A673 (cell line): ENCODE measurements at regions not wholly inside any gene's neighbourhood (a gene's known extent, or its start where the extent isn't known, plus 50 kb on each side); places are given as distances from the start of the nearest gene placed in this dataset.

Source experiments
- BruUV-seq: library from RNA; stranded (reverse); fragments of 400-500 nt; replicated peaks from 2 replicates; lab custom pipeline; 2021; lab: Mats Ljungman, UMichigan
- CTCF ChIA-PET: fragments of 300-600 bp; sonication (Branson Sonifier 250); formaldehyde crosslinking; loops from one replicate; lab custom pipeline; 2022; ENCODE audit warnings: antibody characterized with exemption; lab: Charles Lee
- POLR2A ChIA-PET: fragments of 300-600 bp; sonication (Branson Sonifier 250); formaldehyde crosslinking; loops from one replicate; lab custom pipeline; 2022; ENCODE audit warnings: antibody characterized with exemption; ENCODE audit not compliant: low non-redundant PET; lab: Charles Lee
- DNase-seq: peaks from one replicate; pipeline ENCODE4 v3.0.0-alpha.2; 2015; ENCODE audit warnings: low spot score
- H3K27ac ChIP-seq: fragments of 200-600 bp; sonication (generic); 2 replicates; pipeline ENCODE4 v1.5.1; 2016; ENCODE audit warnings: mixed run types, low read depth, mild to moderate bottlenecking, mixed read lengths, antibody characterized with exemption, low read length; ENCODE audit not compliant: poor library complexity, severe bottlenecking
- H3K27me3 ChIP-seq: fragments of 200-600 bp; sonication (generic); replicated peaks from 2 replicates; pipeline ENCODE4 v1.6.1; 2017; ENCODE audit warnings: mixed run types, low read depth, mild to moderate bottlenecking, mixed read lengths, antibody characterized with exemption, low read length; ENCODE audit not compliant: insufficient read depth, poor library complexity
- H3K36me3 ChIP-seq: fragments of 200-600 bp; sonication (generic); 2 replicates; pipeline ENCODE4 v1.6.1; 2016; ENCODE audit warnings: mixed run types, mild to moderate bottlenecking, mixed read lengths, antibody characterized with exemption, low read length; ENCODE audit not compliant: insufficient read depth, poor library complexity, severe bottlenecking
- H3K4me1 ChIP-seq: fragments of 200-600 bp; sonication (generic); 2 replicates; pipeline ENCODE4 v1.6.1; 2017; ENCODE audit warnings: mixed run types, mild to moderate bottlenecking, mixed read lengths, antibody characterized with exemption, low read length; ENCODE audit not compliant: insufficient read depth, poor library complexity, severe bottlenecking
- H3K4me3 ChIP-seq: fragments of 200-600 bp; sonication (generic); 2 replicates; pipeline ENCODE4 v1.5.1; 2016; ENCODE audit warnings: low read depth, mixed run types, mild to moderate bottlenecking, mixed read lengths, low read length; ENCODE audit not compliant: poor library complexity, severe bottlenecking
- H3K9me3 ChIP-seq: fragments of 200-600 bp; sonication (generic); 2 replicates; pipeline ENCODE4 v1.6.1; 2016; ENCODE audit warnings: mixed run types, low read depth, mild to moderate bottlenecking, mixed read lengths, antibody characterized with exemption, low read length; ENCODE audit not compliant: poor library complexity, severe bottlenecking
- CTCF ChIP-seq: fragments of 300-800, 200-600 bp; sonication (generic); conservative IDR thresholded peaks from 2 replicates; pipeline ENCODE4 v1.5.1; 2017; ENCODE audit warnings: low read depth, mild to moderate bottlenecking, antibody characterized with exemption, low read length, moderate library complexity, mixed read lengths
- EZH2 ChIP-seq: fragments of 200-600 bp; sonication (generic); IDR thresholded peaks from 2 replicates; pipeline ENCODE4 v1.6.1; 2017; ENCODE audit warnings: borderline replicate concordance, low read depth, mild to moderate bottlenecking, mixed read lengths, antibody characterized with exemption, low read length; ENCODE audit not compliant: poor library complexity, severe bottlenecking
- intact Hi-C: fragments of 100-400 bp; cut with micrococcal nuclease; formaldehyde crosslinking; loops from one replicate; pipeline ENCODE4 v1.10.0; 2022; ENCODE audit not compliant: unreplicated experiment

- intact Hi-C loops = no loop called here
- ChIA-PET POLR2A (no interaction called here), CTCF (no interaction called here)
- no peak for TF ChIP-seq CTCF
- H3K36me3 ChIP-seq = no peaks in the 10 kb centered on the region
- no peak for DNase-seq
- H3K4me3 ChIP-seq = no peak overlapping the region
- BruUV-seq = no TSS peak
- no peaks in the 10 kb centered on the region for H3K27me3 ChIP-seq
- no peaks in the 10 kb centered on the region for H3K9me3 ChIP-seq
- no peaks in the 10 kb centered on the region for H3K4me1 ChIP-seq
- no peak overlapping the region for H3K27ac ChIP-seq
Observed at GRCh38 chr5:110262749-110263148, 463.7 kb downstream of the TMEM232 start.

- BruUV-seq = no TSS peak
- intact Hi-C loops = no loop called here
- Histone ChIP-seq H3K4me1 (peaks cover 8% of the 10 kb centered on the region), H3K27ac (no peak overlapping the region), H3K9me3 (no peaks in the 10 kb centered on the region), H3K36me3 (no peaks in the 10 kb centered on the region), H3K27me3 (no peaks in the 10 kb centered on the region), H3K4me3 (no peak overlapping the region)
- no peak for TF ChIP-seq EZH2
- TF ChIP-seq CTCF = no peak
- CTCF ChIA-PET = no interaction called here
- no peak for DNase-seq
- POLR2A ChIA-PET = no interaction called here
Observed at GRCh38 chr5:110264661-110265060, 461.8 kb downstream of the TMEM232 start.

DNA sequence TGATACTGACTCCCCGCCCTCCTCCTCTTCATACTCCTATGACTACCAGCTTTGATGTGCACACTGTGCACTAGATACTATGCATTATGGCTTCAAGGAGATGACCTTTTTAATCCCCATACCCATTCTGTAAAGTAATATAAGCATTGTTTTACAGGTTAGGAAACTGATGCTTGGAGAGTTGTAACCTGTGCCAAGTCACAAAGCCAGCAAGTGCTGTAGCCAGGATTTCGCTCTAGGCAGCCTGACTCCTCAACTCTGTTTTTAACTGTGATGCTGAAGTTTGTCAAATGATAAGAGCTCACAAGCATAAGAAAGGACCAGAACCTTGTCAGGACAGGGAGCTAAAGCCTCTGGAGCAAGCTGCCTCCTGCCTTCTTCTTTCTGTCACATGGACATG, 461.3 kb downstream of the TMEM232 start:
- Histone ChIP-seq H3K4me1 (peaks cover 13% of the 10 kb centered on the region), H3K27ac (no peak overlapping the region), H3K9me3 (no peaks in the 10 kb centered on the region), H3K27me3 (no peaks in the 10 kb centered on the region), H3K4me3 (no peak overlapping the region), H3K36me3 (no peaks in the 10 kb centered on the region)
- intact Hi-C loops = no loop called here
- no peak for TF ChIP-seq EZH2
- TF ChIP-seq CTCF = no peak
- DNase-seq = no peak
- POLR2A ChIA-PET = no interaction called here
- BruUV-seq = no TSS peak
- CTCF ChIA-PET = no interaction called here
